SK-N-SH (cell line): ENCODE measurements at regions not wholly inside any gene's neighbourhood (a gene's known extent, or its start where the extent isn't known, plus 50 kb on each side); places are given as distances from the start of the nearest gene placed in this dataset.

Experiments used
- NFIC ChIP-seq: IDR thresholded peaks from 2 replicates; pipeline ENCODE4 v1.4.0; 2012; ENCODE audit warnings: borderline replicate concordance
- RCOR1 ChIP-seq: fragments of 150-350 bp; IDR thresholded peaks from 2 replicates; pipeline ENCODE4 v1.6.1; 2017; ENCODE audit warnings: antibody characterized with exemption, low read length
- TAF1 ChIP-seq: IDR thresholded peaks from 2 replicates; pipeline ENCODE4 v1.6.1; 2012; ENCODE audit warnings: low read depth, mild to moderate bottlenecking, low read length, moderate library complexity, borderline replicate concordance
- TF ChIP-seq, protein P1 (sequence below): fragments of 200-600 bp; sonication (generic); IDR thresholded peaks from 2 replicates; pipeline ENCODE4 v1.6.1; 2017; ENCODE audit warnings: antibody characterized with exemption, mild to moderate bottlenecking, moderate library complexity

DNA sequence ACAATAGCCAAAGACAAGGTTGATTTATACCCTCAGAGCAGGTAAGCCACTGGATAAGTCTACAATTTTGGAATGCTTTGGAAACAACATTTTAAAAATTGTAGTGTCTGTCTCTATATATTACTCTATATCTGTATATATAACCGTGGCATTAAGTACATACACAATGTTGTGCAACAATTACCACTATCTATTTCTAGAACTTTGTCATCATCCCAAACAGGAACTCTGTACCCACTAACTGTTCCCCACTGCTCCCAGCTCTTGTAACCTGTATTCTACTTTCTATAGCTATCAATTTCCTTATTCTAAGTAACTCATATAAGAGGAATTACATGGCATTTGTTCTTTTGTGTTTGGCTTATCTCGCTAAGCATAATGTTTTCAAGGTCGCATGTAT, 78.2 kb upstream of the ASCC3 start:
- TF ChIP-seq NFIC (no peak), RCOR1 (no peak), TAF1 (no peak)
- TF ChIP-seq, protein P1, sequence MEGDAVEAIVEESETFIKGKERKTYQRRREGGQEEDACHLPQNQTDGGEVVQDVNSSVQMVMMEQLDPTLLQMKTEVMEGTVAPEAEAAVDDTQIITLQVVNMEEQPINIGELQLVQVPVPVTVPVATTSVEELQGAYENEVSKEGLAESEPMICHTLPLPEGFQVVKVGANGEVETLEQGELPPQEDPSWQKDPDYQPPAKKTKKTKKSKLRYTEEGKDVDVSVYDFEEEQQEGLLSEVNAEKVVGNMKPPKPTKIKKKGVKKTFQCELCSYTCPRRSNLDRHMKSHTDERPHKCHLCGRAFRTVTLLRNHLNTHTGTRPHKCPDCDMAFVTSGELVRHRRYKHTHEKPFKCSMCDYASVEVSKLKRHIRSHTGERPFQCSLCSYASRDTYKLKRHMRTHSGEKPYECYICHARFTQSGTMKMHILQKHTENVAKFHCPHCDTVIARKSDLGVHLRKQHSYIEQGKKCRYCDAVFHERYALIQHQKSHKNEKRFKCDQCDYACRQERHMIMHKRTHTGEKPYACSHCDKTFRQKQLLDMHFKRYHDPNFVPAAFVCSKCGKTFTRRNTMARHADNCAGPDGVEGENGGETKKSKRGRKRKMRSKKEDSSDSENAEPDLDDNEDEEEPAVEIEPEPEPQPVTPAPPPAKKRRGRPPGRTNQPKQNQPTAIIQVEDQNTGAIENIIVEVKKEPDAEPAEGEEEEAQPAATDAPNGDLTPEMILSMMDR, result no peak
